DOHH2 (cell line): ENCODE measurements at regions not wholly inside any gene's neighbourhood (a gene's known extent, or its start where the extent isn't known, plus 50 kb on each side); places are given as distances from the start of the nearest gene placed in this dataset.

Source experiments
- EZH2phosphoT487 ChIP-seq: fragments of 200-600 bp; sonication (generic); IDR thresholded peaks from 2 replicates; pipeline ENCODE4 v1.6.1; 2017; ENCODE audit warnings: borderline replicate concordance, mild to moderate bottlenecking, antibody characterized with exemption, low read length, moderate library complexity, mixed read lengths
- TF ChIP-seq, protein P1 (sequence below): fragments of 200-600 bp; sonication (generic); IDR thresholded peaks from one replicate; pipeline ENCODE4 v1.5.1; 2014; ENCODE audit warnings: antibody characterized with exemption, mild to moderate bottlenecking, low read depth, low read length; ENCODE audit not compliant: poor library complexity, severe bottlenecking

DNA sequence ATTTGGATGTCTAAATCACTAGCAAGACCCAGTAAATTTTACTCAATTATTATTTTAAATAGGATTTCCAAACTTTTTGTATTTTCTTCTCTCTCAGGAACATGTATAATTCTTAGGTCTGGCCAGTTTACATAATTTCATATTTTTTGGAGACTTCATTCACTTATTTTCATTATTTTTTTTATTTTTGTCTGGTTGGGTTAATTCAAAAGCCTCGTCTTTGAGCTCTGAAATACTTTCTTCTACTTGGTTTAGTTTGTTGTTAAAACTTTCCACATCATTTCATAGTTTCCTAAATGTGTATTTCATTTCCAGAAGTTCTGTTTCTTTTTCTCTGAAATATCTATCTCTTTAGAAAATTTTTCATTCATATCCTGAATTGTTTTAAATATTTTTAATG lies 322.9 kb upstream of the SPRY2 start:
- TF ChIP-seq, protein P1, sequence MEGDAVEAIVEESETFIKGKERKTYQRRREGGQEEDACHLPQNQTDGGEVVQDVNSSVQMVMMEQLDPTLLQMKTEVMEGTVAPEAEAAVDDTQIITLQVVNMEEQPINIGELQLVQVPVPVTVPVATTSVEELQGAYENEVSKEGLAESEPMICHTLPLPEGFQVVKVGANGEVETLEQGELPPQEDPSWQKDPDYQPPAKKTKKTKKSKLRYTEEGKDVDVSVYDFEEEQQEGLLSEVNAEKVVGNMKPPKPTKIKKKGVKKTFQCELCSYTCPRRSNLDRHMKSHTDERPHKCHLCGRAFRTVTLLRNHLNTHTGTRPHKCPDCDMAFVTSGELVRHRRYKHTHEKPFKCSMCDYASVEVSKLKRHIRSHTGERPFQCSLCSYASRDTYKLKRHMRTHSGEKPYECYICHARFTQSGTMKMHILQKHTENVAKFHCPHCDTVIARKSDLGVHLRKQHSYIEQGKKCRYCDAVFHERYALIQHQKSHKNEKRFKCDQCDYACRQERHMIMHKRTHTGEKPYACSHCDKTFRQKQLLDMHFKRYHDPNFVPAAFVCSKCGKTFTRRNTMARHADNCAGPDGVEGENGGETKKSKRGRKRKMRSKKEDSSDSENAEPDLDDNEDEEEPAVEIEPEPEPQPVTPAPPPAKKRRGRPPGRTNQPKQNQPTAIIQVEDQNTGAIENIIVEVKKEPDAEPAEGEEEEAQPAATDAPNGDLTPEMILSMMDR: no peak
- TF ChIP-seq EZH2phosphoT487: no peak
